DND-41 (cell line): ENCODE measurements at regions not wholly inside any gene's neighbourhood (a gene's known extent, or its start where the extent isn't known, plus 50 kb on each side); places are given as distances from the start of the nearest gene placed in this dataset.

Experiments used
- EZH2 ChIP-seq: IDR thresholded peaks from 3 replicates; pipeline ENCODE4 v1.6.1; 2012; ENCODE audit warnings: borderline replicate concordance, low read depth, mild to moderate bottlenecking, moderate library complexity, low read length, inconsistent platforms; ENCODE audit not compliant: severe bottlenecking
- TF ChIP-seq, protein P1 (sequence below): IDR thresholded peaks from 2 replicates; pipeline ENCODE4 v1.5.1; 2012; ENCODE audit warnings: borderline replicate concordance, low read length, moderate library complexity, mild to moderate bottlenecking; ENCODE audit not compliant: poor library complexity, severe bottlenecking; ENCODE audit errors: extremely low read depth

DNA sequence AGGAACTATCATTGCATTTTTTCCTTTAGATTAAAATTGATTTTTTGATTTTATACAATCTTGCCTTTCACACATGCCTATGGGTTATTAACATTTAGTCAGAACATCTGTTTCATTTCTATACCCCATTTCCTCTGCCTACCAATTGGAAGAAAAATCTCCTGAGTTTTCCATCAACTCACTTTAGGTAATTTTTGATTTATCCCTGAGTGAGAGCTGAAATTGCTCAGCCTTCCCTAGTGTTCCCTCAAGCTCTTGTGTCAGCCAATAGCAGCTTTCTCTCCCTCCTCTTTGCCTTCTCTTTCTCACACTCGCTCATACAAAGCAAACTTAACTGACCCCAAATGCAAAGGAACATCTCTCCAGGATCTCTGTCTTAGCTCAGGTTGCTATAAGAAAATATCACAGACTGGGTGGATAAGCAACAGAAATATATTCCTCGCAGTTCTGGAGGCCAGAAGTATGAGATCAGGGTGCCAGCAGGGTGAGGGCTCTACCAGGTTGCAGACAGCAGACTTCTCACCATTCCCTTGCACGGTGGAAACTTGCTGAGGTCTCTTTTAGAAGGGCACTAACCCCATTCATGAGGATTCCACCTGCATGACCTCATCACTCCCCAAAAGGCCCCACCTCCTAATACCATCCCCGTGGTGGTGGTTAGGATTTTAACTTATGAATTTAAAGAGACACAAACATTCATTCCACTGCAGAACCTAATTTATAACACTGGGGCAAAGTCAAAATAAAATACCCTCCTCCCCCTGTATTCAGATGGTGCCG is 224.2 kb upstream of the SFSWAP start:
- TF ChIP-seq, protein P1, sequence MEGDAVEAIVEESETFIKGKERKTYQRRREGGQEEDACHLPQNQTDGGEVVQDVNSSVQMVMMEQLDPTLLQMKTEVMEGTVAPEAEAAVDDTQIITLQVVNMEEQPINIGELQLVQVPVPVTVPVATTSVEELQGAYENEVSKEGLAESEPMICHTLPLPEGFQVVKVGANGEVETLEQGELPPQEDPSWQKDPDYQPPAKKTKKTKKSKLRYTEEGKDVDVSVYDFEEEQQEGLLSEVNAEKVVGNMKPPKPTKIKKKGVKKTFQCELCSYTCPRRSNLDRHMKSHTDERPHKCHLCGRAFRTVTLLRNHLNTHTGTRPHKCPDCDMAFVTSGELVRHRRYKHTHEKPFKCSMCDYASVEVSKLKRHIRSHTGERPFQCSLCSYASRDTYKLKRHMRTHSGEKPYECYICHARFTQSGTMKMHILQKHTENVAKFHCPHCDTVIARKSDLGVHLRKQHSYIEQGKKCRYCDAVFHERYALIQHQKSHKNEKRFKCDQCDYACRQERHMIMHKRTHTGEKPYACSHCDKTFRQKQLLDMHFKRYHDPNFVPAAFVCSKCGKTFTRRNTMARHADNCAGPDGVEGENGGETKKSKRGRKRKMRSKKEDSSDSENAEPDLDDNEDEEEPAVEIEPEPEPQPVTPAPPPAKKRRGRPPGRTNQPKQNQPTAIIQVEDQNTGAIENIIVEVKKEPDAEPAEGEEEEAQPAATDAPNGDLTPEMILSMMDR: no peak
- no peak for TF ChIP-seq EZH2
